Liver (tissue), 8 donors: ENCODE measurements at regions not wholly inside any gene's neighbourhood (a gene's known extent, or its start where the extent isn't known, plus 50 kb on each side); places are given as distances from the start of the nearest gene placed in this dataset.

Experiments used
- DNase-seq: peaks from one replicate; pipeline ENCODE4 v3.0.0-alpha.2; 2017; ENCODE audit warnings: low spot score
- H3K27ac ChIP-seq, 2 donors: one replicate each; pipeline ENCODE4 v1.7.0; 2013; ENCODE audit warnings: inconsistent platforms in 2 of 2, low read length in 2 of 2, control low read depth in 1 of 2, low read depth in 1 of 2, mild to moderate bottlenecking in 1 of 2
- H3K27me3 ChIP-seq, 4 donors: one replicate each; pipeline versions ENCODE4 v1.6.1 to v1.7.0; 2013; ENCODE audit warnings: low read length in 3 of 4, inconsistent platforms in 1 of 4, mild to moderate bottlenecking in 1 of 4, moderate library complexity in 1 of 4; ENCODE audit not compliant: control insufficient read depth in 4 of 4, insufficient read depth in 4 of 4
- H3K36me3 ChIP-seq, 4 donors: one replicate each; pipeline versions ENCODE4 v1.6.1 to v1.7.0; 2013; ENCODE audit warnings: low read length in 3 of 4, mild to moderate bottlenecking in 3 of 4, low read depth in 1 of 4, moderate library complexity in 1 of 4; ENCODE audit not compliant: control insufficient read depth in 4 of 4, insufficient read depth in 3 of 4
- H3K4me1 ChIP-seq, 4 donors: one replicate each; pipeline versions ENCODE4 v1.6.1 to v1.7.0; 2013; ENCODE audit warnings: low read length in 3 of 4, mild to moderate bottlenecking in 3 of 4, moderate library complexity in 1 of 4; ENCODE audit not compliant: control insufficient read depth in 4 of 4, insufficient read depth in 4 of 4
- H3K4me3 ChIP-seq, 3 donors: one replicate each; pipeline versions ENCODE4 v1.6.1 to v1.7.0; 2013; ENCODE audit warnings: low read length in 3 of 3, control low read depth in 1 of 3, low read depth in 1 of 3, mild to moderate bottlenecking in 1 of 3
- H3K9ac ChIP-seq, 2 donors: one replicate each; pipeline ENCODE4 v1.7.0; 2013; ENCODE audit warnings: low read length in 2 of 2, mild to moderate bottlenecking in 2 of 2, moderate library complexity in 2 of 2, control low read depth in 1 of 2, low read depth in 1 of 2
- H3K9me3 ChIP-seq, 4 donors: one replicate each; pipeline versions ENCODE4 v1.6.1 to v1.7.0; 2013; ENCODE audit warnings: low read length in 3 of 4; ENCODE audit not compliant: control insufficient read depth in 4 of 4
- EGR1 ChIP-seq, 2 donors: IDR thresholded peaks; 2 replicates each; pipeline ENCODE4 v1.6.1; 2016 to 2018; ENCODE audit warnings: antibody characterized with exemption in 2 of 2, low read depth in 2 of 2
- FOXA1 ChIP-seq: IDR thresholded peaks from 2 replicates; pipeline ENCODE4 v1.6.1; 2016; ENCODE audit warnings: antibody characterized with exemption
- FOXA2 ChIP-seq: IDR thresholded peaks from 2 replicates; pipeline ENCODE4 v1.6.1; 2016; ENCODE audit warnings: antibody characterized with exemption
- GABPA ChIP-seq, 2 donors: IDR thresholded peaks in 1 of 2; conservative IDR thresholded peaks in 1 of 2; 2 replicates each; pipeline ENCODE4 v1.6.1; 2016; ENCODE audit warnings: antibody characterized with exemption in 2 of 2, mild to moderate bottlenecking in 1 of 2, moderate library complexity in 1 of 2
- HNF4A ChIP-seq, 2 donors: conservative IDR thresholded peaks; 2 replicates each; pipeline ENCODE4 v1.6.1; 2016; ENCODE audit warnings: antibody characterized with exemption in 2 of 2, mild to moderate bottlenecking in 2 of 2
- HNF4G ChIP-seq: IDR thresholded peaks from 2 replicates; pipeline ENCODE4 v1.6.1; 2016; ENCODE audit warnings: antibody characterized with exemption
- JUND ChIP-seq, 2 donors: IDR thresholded peaks; 2 replicates each; pipeline ENCODE4 v1.6.1; 2016; ENCODE audit warnings: antibody characterized with exemption in 2 of 2
- MAX ChIP-seq: IDR thresholded peaks from 2 replicates; pipeline ENCODE4 v1.6.1; 2016; ENCODE audit warnings: antibody characterized with exemption
- NR2F2 ChIP-seq: IDR thresholded peaks from 2 replicates; pipeline ENCODE4 v1.6.1; 2016; ENCODE audit warnings: antibody characterized with exemption
- RAD21 ChIP-seq, 2 donors: IDR thresholded peaks; 2 replicates each; pipeline ENCODE4 v1.6.1; 2016; ENCODE audit warnings: antibody characterized with exemption in 2 of 2, mild to moderate bottlenecking in 2 of 2
- RXRA ChIP-seq, 2 donors: IDR thresholded peaks; 2 replicates each; pipeline ENCODE4 v1.6.1; 2017 to 2018; ENCODE audit warnings: antibody characterized with exemption in 2 of 2, mild to moderate bottlenecking in 1 of 2
- SP1 ChIP-seq: IDR thresholded peaks from 2 replicates; pipeline ENCODE4 v1.6.1; 2018; ENCODE audit warnings: antibody characterized with exemption, mild to moderate bottlenecking
- TAF1 ChIP-seq: conservative IDR thresholded peaks from 2 replicates; pipeline ENCODE4 v1.6.1; 2016; ENCODE audit warnings: antibody characterized with exemption, mild to moderate bottlenecking
- YY1 ChIP-seq: IDR thresholded peaks from 2 replicates; pipeline ENCODE4 v1.6.1; 2016; ENCODE audit warnings: antibody characterized with exemption, mild to moderate bottlenecking
- WGBS: extraction: QIAGEN DNeasy Blood & Tissue Kit; methylation state at CpG from one replicate; pipeline ENCODE4 v1.1.7; 2013; 5-methylcytosine and 5-hydroxymethylcytosine counted together
- TF ChIP-seq, protein P1 (sequence below): IDR thresholded peaks from 2 replicates; pipeline ENCODE4 v1.6.1; 2016; ENCODE audit warnings: antibody characterized with exemption, mild to moderate bottlenecking
- TF ChIP-seq, protein P2 (sequence below): IDR thresholded peaks from 2 replicates; pipeline ENCODE4 v1.6.1; 2016; ENCODE audit warnings: antibody characterized with exemption
- TF ChIP-seq, protein P3 (sequence below): IDR thresholded peaks from 2 replicates; pipeline ENCODE4 v1.6.1; 2016; ENCODE audit warnings: antibody characterized with exemption
- TF ChIP-seq, protein P4 (sequence below): fragments of 150-350 bp; IDR thresholded peaks from 2 replicates; pipeline ENCODE4 v1.5.1; 2017; ENCODE audit warnings: improper control_type of control experiment, low read depth, low read length; ENCODE audit not compliant: missing input control
- donor health status: healthy.
- donor health status: healthy.
- donor health status: healthy.
- donor health status: healthy.
- donor health status: healthy.

DNA sequence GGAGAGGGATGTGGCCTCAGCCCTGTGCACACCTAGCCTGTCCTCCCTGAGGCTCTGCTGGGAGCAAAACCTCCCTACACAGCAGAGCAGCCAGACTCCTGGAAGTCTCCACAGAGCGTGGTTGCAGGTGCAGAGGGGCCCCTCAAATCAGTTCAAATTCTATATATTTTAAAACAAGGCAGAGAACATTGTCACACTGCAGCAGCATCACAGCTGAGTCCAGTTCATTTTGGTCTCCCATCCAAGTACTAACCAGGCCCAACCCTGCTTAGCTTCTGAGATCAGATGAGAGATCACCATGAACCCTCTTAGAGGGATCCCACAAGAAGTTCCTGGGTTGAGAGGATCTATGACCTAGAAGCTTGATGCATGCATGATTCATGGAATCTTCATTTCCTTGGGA is 331.0 kb upstream of the RGMA start:
- 62% methylated on average over 1 of the region's 1 CpG for WGBS

DNA sequence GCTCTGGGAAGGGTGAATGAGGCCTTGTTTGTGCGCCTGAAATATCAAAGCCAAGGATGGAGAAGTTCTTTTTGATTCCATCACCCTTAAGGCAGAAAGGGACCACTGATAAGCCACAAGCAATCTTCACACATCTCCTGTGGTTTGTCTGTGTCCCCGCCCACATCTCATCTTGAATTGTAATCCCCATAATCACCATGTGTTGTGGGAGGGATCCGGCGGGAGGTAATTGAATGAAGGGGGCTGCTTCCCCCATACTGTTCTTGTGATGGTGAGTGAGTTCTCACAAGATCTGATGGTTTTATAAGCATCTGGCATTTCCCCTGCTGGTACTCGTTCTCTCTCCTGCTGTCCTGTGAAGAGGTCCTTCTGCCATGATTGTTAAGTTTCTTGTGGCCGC is 329.6 kb upstream of the RGMA start:
- no peaks in the 10 kb centered on the region for H3K36me3 ChIP-seq
- WGBS: 64% methylated on average over 6 of the region's 6 CpGs
- no peaks in the 10 kb centered on the region for H3K27me3 ChIP-seq
- H3K27ac ChIP-seq: no peak overlapping the region
- no peak for TF ChIP-seq YY1
- TF ChIP-seq SP1: no peak
- no peak for TF ChIP-seq FOXA2
- no peak for TF ChIP-seq NR2F2
- no peak for TF ChIP-seq HNF4A (conservative IDR thresholded peaks at IDR 0.05)
- TF ChIP-seq, protein P1, sequence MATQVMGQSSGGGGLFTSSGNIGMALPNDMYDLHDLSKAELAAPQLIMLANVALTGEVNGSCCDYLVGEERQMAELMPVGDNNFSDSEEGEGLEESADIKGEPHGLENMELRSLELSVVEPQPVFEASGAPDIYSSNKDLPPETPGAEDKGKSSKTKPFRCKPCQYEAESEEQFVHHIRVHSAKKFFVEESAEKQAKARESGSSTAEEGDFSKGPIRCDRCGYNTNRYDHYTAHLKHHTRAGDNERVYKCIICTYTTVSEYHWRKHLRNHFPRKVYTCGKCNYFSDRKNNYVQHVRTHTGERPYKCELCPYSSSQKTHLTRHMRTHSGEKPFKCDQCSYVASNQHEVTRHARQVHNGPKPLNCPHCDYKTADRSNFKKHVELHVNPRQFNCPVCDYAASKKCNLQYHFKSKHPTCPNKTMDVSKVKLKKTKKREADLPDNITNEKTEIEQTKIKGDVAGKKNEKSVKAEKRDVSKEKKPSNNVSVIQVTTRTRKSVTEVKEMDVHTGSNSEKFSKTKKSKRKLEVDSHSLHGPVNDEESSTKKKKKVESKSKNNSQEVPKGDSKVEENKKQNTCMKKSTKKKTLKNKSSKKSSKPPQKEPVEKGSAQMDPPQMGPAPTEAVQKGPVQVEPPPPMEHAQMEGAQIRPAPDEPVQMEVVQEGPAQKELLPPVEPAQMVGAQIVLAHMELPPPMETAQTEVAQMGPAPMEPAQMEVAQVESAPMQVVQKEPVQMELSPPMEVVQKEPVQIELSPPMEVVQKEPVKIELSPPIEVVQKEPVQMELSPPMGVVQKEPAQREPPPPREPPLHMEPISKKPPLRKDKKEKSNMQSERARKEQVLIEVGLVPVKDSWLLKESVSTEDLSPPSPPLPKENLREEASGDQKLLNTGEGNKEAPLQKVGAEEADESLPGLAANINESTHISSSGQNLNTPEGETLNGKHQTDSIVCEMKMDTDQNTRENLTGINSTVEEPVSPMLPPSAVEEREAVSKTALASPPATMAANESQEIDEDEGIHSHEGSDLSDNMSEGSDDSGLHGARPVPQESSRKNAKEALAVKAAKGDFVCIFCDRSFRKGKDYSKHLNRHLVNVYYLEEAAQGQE: no peak
- no peak for TF ChIP-seq FOXA1
- TF ChIP-seq, protein P2, sequence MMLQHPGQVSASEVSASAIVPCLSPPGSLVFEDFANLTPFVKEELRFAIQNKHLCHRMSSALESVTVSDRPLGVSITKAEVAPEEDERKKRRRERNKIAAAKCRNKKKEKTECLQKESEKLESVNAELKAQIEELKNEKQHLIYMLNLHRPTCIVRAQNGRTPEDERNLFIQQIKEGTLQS: no peak
- no peak for TF ChIP-seq MAX
- no peak for TF ChIP-seq RXRA (IDR thresholded peaks at IDR 0.05)
- TF ChIP-seq GABPA (IDR thresholded peaks at IDR 0.05 in 1 of 2, conservative IDR thresholded peaks at IDR 0.05 in 1 of 2): no peak
- no peak for TF ChIP-seq JUND (IDR thresholded peaks at IDR 0.05)
- TF ChIP-seq, protein P3, sequence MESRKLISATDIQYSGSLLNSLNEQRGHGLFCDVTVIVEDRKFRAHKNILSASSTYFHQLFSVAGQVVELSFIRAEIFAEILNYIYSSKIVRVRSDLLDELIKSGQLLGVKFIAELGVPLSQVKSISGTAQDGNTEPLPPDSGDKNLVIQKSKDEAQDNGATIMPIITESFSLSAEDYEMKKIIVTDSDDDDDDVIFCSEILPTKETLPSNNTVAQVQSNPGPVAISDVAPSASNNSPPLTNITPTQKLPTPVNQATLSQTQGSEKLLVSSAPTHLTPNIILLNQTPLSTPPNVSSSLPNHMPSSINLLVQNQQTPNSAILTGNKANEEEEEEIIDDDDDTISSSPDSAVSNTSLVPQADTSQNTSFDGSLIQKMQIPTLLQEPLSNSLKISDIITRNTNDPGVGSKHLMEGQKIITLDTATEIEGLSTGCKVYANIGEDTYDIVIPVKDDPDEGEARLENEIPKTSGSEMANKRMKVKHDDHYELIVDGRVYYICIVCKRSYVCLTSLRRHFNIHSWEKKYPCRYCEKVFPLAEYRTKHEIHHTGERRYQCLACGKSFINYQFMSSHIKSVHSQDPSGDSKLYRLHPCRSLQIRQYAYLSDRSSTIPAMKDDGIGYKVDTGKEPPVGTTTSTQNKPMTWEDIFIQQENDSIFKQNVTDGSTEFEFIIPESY: no peak
- no peak for TF ChIP-seq EGR1 (IDR thresholded peaks at IDR 0.05; ENCODE audit: low read depth in 2 of 2)
- TF ChIP-seq TAF1: no peak
- TF ChIP-seq, protein P4, sequence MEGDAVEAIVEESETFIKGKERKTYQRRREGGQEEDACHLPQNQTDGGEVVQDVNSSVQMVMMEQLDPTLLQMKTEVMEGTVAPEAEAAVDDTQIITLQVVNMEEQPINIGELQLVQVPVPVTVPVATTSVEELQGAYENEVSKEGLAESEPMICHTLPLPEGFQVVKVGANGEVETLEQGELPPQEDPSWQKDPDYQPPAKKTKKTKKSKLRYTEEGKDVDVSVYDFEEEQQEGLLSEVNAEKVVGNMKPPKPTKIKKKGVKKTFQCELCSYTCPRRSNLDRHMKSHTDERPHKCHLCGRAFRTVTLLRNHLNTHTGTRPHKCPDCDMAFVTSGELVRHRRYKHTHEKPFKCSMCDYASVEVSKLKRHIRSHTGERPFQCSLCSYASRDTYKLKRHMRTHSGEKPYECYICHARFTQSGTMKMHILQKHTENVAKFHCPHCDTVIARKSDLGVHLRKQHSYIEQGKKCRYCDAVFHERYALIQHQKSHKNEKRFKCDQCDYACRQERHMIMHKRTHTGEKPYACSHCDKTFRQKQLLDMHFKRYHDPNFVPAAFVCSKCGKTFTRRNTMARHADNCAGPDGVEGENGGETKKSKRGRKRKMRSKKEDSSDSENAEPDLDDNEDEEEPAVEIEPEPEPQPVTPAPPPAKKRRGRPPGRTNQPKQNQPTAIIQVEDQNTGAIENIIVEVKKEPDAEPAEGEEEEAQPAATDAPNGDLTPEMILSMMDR: no peak
- TF ChIP-seq HNF4G: no peak
- TF ChIP-seq RAD21 (IDR thresholded peaks at IDR 0.05): no peak
- H3K9me3 ChIP-seq: no peaks in the 10 kb centered on the region
- no peak for DNase-seq
- no peak overlapping the region for H3K4me3 ChIP-seq
- no peak overlapping the region for H3K9ac ChIP-seq
- H3K4me1 ChIP-seq: no peaks in the 10 kb centered on the region

More for the DNA sequence above, 331.0 kb upstream of the RGMA start:
- Histone ChIP-seq H3K9me3 (no peaks in the 10 kb centered on the region), H3K36me3 (no peaks in the 10 kb centered on the region), H3K9ac (no peak overlapping the region), H3K4me1 (no peaks in the 10 kb centered on the region), H3K27me3 (no peaks in the 10 kb centered on the region), H3K27ac (no peak overlapping the region), H3K4me3 (no peak overlapping the region)
- DNase-seq: no peak
- TF ChIP-seq NR2F2: no peak
- TF ChIP-seq SP1: no peak
